Mucosa of descending colon (tissue), 3 donors: ENCODE measurements at regions not wholly inside any gene's neighbourhood (a gene's known extent, or its start where the extent isn't known, plus 50 kb on each side); places are given as distances from the start of the nearest gene placed in this dataset.

Source experiments
- ATAC-seq: fragments of 200-7000 bp; cut with Tn5 transposase; one replicate; pipeline ENCODE4 v1.9.1; 2020; ENCODE audit warnings: mild to moderate bottlenecking, moderate library complexity
- DNase-seq, 3 donors: peaks; one replicate each; pipeline ENCODE4 v3.0.0-alpha.2; 2020
- H3K36me3 ChIP-seq: fragments of 200-600 bp; one replicate; pipeline ENCODE4 v1.8.0; 2021; ENCODE audit warnings: low read depth, mild to moderate bottlenecking
- H3K4me1 ChIP-seq: fragments of 200-600 bp; one replicate; pipeline ENCODE4 v1.8.0; 2021; ENCODE audit warnings: low read depth, mild to moderate bottlenecking
- H3K4me3 ChIP-seq: fragments of 200-600 bp; one replicate; pipeline ENCODE4 v1.8.0; 2021; ENCODE audit warnings: mild to moderate bottlenecking
- H3K9me3 ChIP-seq: fragments of 200-600 bp; one replicate; pipeline ENCODE4 v1.8.0; 2021; ENCODE audit warnings: mild to moderate bottlenecking
- CTCF ChIP-seq: fragments of 200-600 bp; IDR thresholded peaks from one replicate; pipeline ENCODE4 v1.8.0; 2022; ENCODE audit warnings: antibody characterized with exemption, mild to moderate bottlenecking
- intact Hi-C, 2 donors: fragments of 100-400 bp; cut with DNase I in 1 of 2; cut with micrococcal nuclease in 1 of 2; formaldehyde crosslinking; loops; one replicate each; pipeline versions ENCODE4 v1.11.0 to v1.11.1; 2022; cut with DNase I, micrococcal nuclease
- donor health status: DM: no; HTN: no; CAD: no; lungs with moderate emphysema.
- donor health status: DM: no; HTN: no; CAD: no.
- donor health status: DM: no; HTN: yes; CAD: no.

GRCh38 chr7:54390565-54390964, 151.6 kb upstream of the VSTM2A start:
- Histone ChIP-seq H3K4me3 (no peak overlapping the region), H3K9me3 (peaks cover 4% of the 10 kb centered on the region), H3K36me3 (no peaks in the 10 kb centered on the region), H3K4me1 (no peaks in the 10 kb centered on the region)
- TF ChIP-seq CTCF, result no peak
- DNase-seq (no peak), ATAC-seq (no peak)
- intact Hi-C loops, result no loop called here

GRCh38 chr7:54392935-54393334, 149.2 kb upstream of the VSTM2A start:
- Histone ChIP-seq H3K9me3 (peaks cover 4% of the 10 kb centered on the region), H3K36me3 (no peaks in the 10 kb centered on the region), H3K4me1 (no peaks in the 10 kb centered on the region), H3K4me3 (no peak overlapping the region)
- DNase-seq, result no peak
- intact Hi-C loops, result no loop called here
- no peak for TF ChIP-seq CTCF
- no peak for ATAC-seq

- Histone ChIP-seq H3K36me3 (no peaks in the 10 kb centered on the region), H3K4me1 (no peaks in the 10 kb centered on the region), H3K4me3 (no peak overlapping the region), H3K9me3 (no peaks in the 10 kb centered on the region)
- intact Hi-C loops, result no loop called here
- DNase-seq (no peak), ATAC-seq (no peak)
- TF ChIP-seq CTCF, result no peak
These were observed 147.3 kb upstream of the VSTM2A start for GRCh38 chr7:54394834-54395233.

- TF ChIP-seq CTCF, result no peak
- no peak for ATAC-seq
These were observed 144.2 kb upstream of the VSTM2A start for GRCh38 chr7:54397836-54398612.

GRCh38 chr7:54398863-54399262, 143.3 kb upstream of the VSTM2A start:
- ATAC-seq (no peak), DNase-seq (no peak)
- Histone ChIP-seq H3K9me3 (no peaks in the 10 kb centered on the region), H3K4me1 (no peaks in the 10 kb centered on the region), H3K36me3 (no peaks in the 10 kb centered on the region), H3K4me3 (no peak overlapping the region)
- intact Hi-C loops, result no loop called here
- TF ChIP-seq CTCF, result no peak

More at GRCh38 chr7:54397836-54398612, 144.2 kb upstream of the VSTM2A start:
- H3K4me1 ChIP-seq, result no peaks in the 10 kb centered on the region
- DNase-seq, result no peak
- no peaks in the 10 kb centered on the region for H3K9me3 ChIP-seq
- intact Hi-C loops, result no loop called here
- H3K4me3 ChIP-seq, result no peak overlapping the region
- H3K36me3 ChIP-seq, result no peaks in the 10 kb centered on the region
